H9 (cell line): ENCODE measurements at regions not wholly inside any gene's neighbourhood (a gene's known extent, or its start where the extent isn't known, plus 50 kb on each side); places are given as distances from the start of the nearest gene placed in this dataset.

Experiments
- DNase-seq: peaks from one replicate; pipeline ENCODE4 v3.0.0-alpha.2; 2017
- H2AFZ ChIP-seq: one replicate; pipeline ENCODE4 v1.6.1; 2013; ENCODE audit warnings: mild to moderate bottlenecking, low read length, control low read depth, moderate library complexity
- H2AK5ac ChIP-seq: 2 replicates; pipeline ENCODE4 v1.6.1; 2013; ENCODE audit warnings: low read length, control low read depth, mixed read lengths; ENCODE audit not compliant: insufficient read length
- H2BK120ac ChIP-seq: one replicate; pipeline ENCODE4 v1.6.1; 2013; ENCODE audit warnings: low read depth, mild to moderate bottlenecking, low read length, control low read depth, inconsistent platforms; ENCODE audit not compliant: poor library complexity, severe bottlenecking
- H2BK12ac ChIP-seq: 2 replicates; pipeline ENCODE4 v1.6.1; 2013; ENCODE audit warnings: low read length, control low read depth, mixed read lengths, low read depth; ENCODE audit not compliant: insufficient read length
- H2BK15ac ChIP-seq: 2 replicates; pipeline ENCODE4 v1.6.1; 2013; ENCODE audit warnings: low read depth, low read length, control low read depth
- H2BK20ac ChIP-seq: one replicate; pipeline ENCODE4 v1.6.1; 2013; ENCODE audit warnings: low read depth, mild to moderate bottlenecking, low read length, control low read depth, inconsistent platforms; ENCODE audit not compliant: poor library complexity, severe bottlenecking
- H2BK5ac ChIP-seq: 2 replicates; pipeline ENCODE4 v1.6.1; 2013; ENCODE audit warnings: low read length, control low read depth, mixed read lengths; ENCODE audit not compliant: insufficient read length
- H3K14ac ChIP-seq: 2 replicates; pipeline ENCODE4 v1.6.1; 2013; ENCODE audit warnings: low read length, control low read depth; ENCODE audit not compliant: insufficient read depth
- H3K18ac ChIP-seq: 2 replicates; pipeline ENCODE4 v1.6.1; 2013; ENCODE audit warnings: low read depth, mild to moderate bottlenecking, mixed read lengths, low read length, control low read depth; ENCODE audit not compliant: insufficient read length
- H3K23ac ChIP-seq: 2 replicates; pipeline ENCODE4 v1.6.1; 2013; ENCODE audit warnings: low read length, control low read depth, mixed read lengths, low read depth; ENCODE audit not compliant: insufficient read length
- H3K23me2 ChIP-seq: 2 replicates; pipeline ENCODE4 v1.6.1; 2013; ENCODE audit warnings: low read depth, mild to moderate bottlenecking, mixed read lengths, low read length, control low read depth; ENCODE audit not compliant: insufficient read length, poor library complexity, severe bottlenecking
- H3K27ac ChIP-seq: 2 replicates; pipeline ENCODE4 v1.5.1; 2013; ENCODE audit warnings: low read length, control low read depth, mixed read lengths, low read depth; ENCODE audit not compliant: insufficient read length
- H3K27me3 ChIP-seq: 2 replicates; pipeline ENCODE4 v1.6.1; 2013; ENCODE audit warnings: low read length, control low read depth, inconsistent platforms; ENCODE audit not compliant: insufficient read depth
- H3K4ac ChIP-seq: 2 replicates; pipeline ENCODE4 v1.6.1; 2013; ENCODE audit warnings: low read depth, mild to moderate bottlenecking, control low read depth, inconsistent platforms, low read length, moderate library complexity
- H3K4me1 ChIP-seq: 2 replicates; pipeline ENCODE4 v1.6.1; 2013; ENCODE audit warnings: low read length, control low read depth, inconsistent platforms; ENCODE audit not compliant: insufficient read depth
- H3K4me2 ChIP-seq: 2 replicates; pipeline ENCODE4 v1.6.1; 2013; ENCODE audit warnings: low read length, control low read depth, mixed read lengths; ENCODE audit not compliant: insufficient read length, insufficient read depth
- H3K56ac ChIP-seq: 2 replicates; pipeline ENCODE4 v1.6.1; 2013; ENCODE audit warnings: low read depth, mild to moderate bottlenecking, mixed read lengths, low read length, control low read depth; ENCODE audit not compliant: insufficient read length
- H3K79me1 ChIP-seq: 2 replicates; pipeline ENCODE4 v1.6.1; 2013; ENCODE audit warnings: low read depth, mild to moderate bottlenecking, moderate library complexity, low read length, control low read depth, inconsistent platforms; ENCODE audit not compliant: insufficient read depth, poor library complexity, severe bottlenecking
- H3K79me2 ChIP-seq: 2 replicates; pipeline ENCODE4 v1.6.1; 2013; ENCODE audit warnings: low read length, control low read depth, inconsistent platforms; ENCODE audit not compliant: insufficient read depth
- H3K9ac ChIP-seq: 2 replicates; pipeline ENCODE4 v1.6.1; 2013; ENCODE audit warnings: low read length, control low read depth, mixed read lengths; ENCODE audit not compliant: insufficient read length; ENCODE audit errors: extremely low read depth
- H3K9me3 ChIP-seq: one replicate; pipeline ENCODE4 v1.6.1; 2013; ENCODE audit warnings: low read depth, low read length, inconsistent platforms; ENCODE audit not compliant: control insufficient read depth
- H3T11ph ChIP-seq: one replicate; pipeline ENCODE4 v1.6.1; 2013; ENCODE audit warnings: mild to moderate bottlenecking, low read length, control low read depth, inconsistent platforms
- H4K20me1 ChIP-seq: one replicate; pipeline ENCODE4 v1.6.1; 2013; ENCODE audit not compliant: control insufficient read depth, insufficient read length, insufficient read depth
- H4K5ac ChIP-seq: 2 replicates; pipeline ENCODE4 v1.6.1; 2013; ENCODE audit warnings: low read depth, mild to moderate bottlenecking, mixed read lengths, low read length, control low read depth; ENCODE audit not compliant: insufficient read length
- H4K8ac ChIP-seq: replicated peaks from 2 replicates; pipeline ENCODE4 v1.6.1; 2013; ENCODE audit warnings: low read length, control low read depth, mixed read lengths, low read depth; ENCODE audit not compliant: insufficient read length
- H4K91ac ChIP-seq: 2 replicates; pipeline ENCODE4 v1.6.1; 2013; ENCODE audit warnings: low read depth, mild to moderate bottlenecking, moderate library complexity, mixed read lengths, low read length, control low read depth; ENCODE audit not compliant: insufficient read length
- H3K27ac Mint-ChIP-seq, 3 experiments: 2 replicates in 2 of 3; 3 replicates in 1 of 3; pipeline ENCODE4 v1.8.0; 2020 to 2021; ENCODE audit warnings: mixed read lengths in 3 of 3, mild to moderate bottlenecking in 1 of 3, moderate library complexity in 1 of 3
- H3K27me3 Mint-ChIP-seq: 2 replicates; pipeline ENCODE4 v1.8.0; 2021; ENCODE audit warnings: low read depth, mild to moderate bottlenecking, moderate library complexity, mixed read lengths
- H3K36me3 Mint-ChIP-seq, 3 experiments: 2 replicates in 2 of 3; 3 replicates in 1 of 3; pipeline ENCODE4 v1.8.0; 2020 to 2021; ENCODE audit warnings: low read depth in 3 of 3, mixed read lengths in 3 of 3; ENCODE audit not compliant: insufficient read depth in 1 of 3
- H3K4me1 Mint-ChIP-seq, 2 experiments: 2 replicates each; pipeline ENCODE4 v1.8.0; 2020; ENCODE audit warnings: mixed read lengths in 2 of 2
- H3K4me3 Mint-ChIP-seq, 2 experiments: 2 replicates in 1 of 2; 3 replicates in 1 of 2; pipeline ENCODE4 v1.8.0; 2020 to 2021; ENCODE audit warnings: mild to moderate bottlenecking in 2 of 2, mixed read lengths in 2 of 2, moderate library complexity in 1 of 2
- H3K9me3 Mint-ChIP-seq, 2 experiments: 2 replicates in 1 of 2; 3 replicates in 1 of 2; pipeline ENCODE4 v1.8.0; 2020; ENCODE audit warnings: mild to moderate bottlenecking in 2 of 2, mixed read lengths in 2 of 2, moderate library complexity in 1 of 2
- CTCF ChIP-seq: fragments of 200-600 bp; sonication (generic); conservative IDR thresholded peaks from 3 replicates; pipeline ENCODE4 v1.8.0; 2021; ENCODE audit warnings: antibody characterized with exemption, mild to moderate bottlenecking
- WGBS: extraction: QIAGEN DNeasy Blood & Tissue Kit; methylation state at CpG from one replicate; pipeline ENCODE4 v1.1.7; 2013; ENCODE audit warnings: missing lambda C conversion rate, low lambda C conversion rate, mixed read lengths; ENCODE audit not compliant: insufficient read length; ENCODE audit errors: extremely low coverage; 5-methylcytosine and 5-hydroxymethylcytosine counted together

DNA sequence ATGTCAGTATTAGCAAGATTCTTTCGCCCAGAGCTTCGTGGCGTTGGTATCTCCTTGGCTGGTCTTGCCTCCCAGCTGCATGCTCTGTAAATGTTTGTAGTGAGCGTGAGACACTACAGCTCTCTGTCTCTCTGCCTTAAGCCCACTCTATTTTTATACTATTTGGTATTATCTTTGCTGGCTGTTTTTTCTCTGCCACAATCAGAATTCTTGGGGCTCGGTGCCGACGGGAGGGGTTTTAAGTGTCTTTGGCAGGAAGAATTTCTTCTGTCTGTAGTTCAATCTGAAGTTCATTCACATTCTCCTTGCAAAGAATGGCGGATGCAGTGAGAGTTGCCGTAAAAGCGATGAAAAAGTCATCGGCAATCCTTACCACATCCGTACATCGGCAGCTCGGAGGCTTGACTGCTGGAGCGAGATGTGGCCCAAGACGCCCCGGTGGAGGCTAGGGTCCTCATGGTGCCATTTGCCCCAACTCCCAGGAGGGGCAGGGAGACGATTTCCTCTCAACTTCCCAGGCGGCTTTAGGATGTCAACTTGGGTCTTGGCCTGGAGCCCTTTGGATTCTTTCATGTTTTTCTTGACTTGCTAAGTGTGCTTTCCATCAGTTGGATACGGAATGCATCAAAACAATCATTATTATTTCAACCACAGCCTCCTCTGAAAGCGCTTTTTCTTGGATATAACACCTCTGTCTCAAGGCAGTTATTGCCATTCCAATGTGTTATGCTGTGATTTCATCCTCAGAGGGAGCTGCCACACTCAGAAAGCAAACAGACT is 132.3 kb upstream of the SDK2 start:
- H3K27ac ChIP-seq = no peak overlapping the region
- H4K91ac ChIP-seq = no peak overlapping the region
- H3K4ac ChIP-seq = no peak overlapping the region
- H3K4me2 ChIP-seq = no peak overlapping the region
- H2BK20ac ChIP-seq = no peak overlapping the region
- no peak overlapping the region for H3K9ac ChIP-seq
- H2BK15ac ChIP-seq = no peak overlapping the region
- no peak overlapping the region for H2AFZ ChIP-seq
- no peaks in the 10 kb centered on the region for H3K27me3 ChIP-seq
- peaks cover 9 to 11% of the 10 kb centered on the region in 2 experiments for H3K4me1 Mint-ChIP-seq
- H3K23ac ChIP-seq = no peak overlapping the region
- no peaks in the 10 kb centered on the region for H4K20me1 ChIP-seq
- no peak overlapping the region for H3K27ac Mint-ChIP-seq
- no peak overlapping the region for H3K14ac ChIP-seq
- no peak overlapping the region for H2AK5ac ChIP-seq
- H2BK5ac ChIP-seq = no peak overlapping the region
- H3K23me2 ChIP-seq = no peaks in the 10 kb centered on the region
- H3K4me1 ChIP-seq = no peaks in the 10 kb centered on the region
- H4K5ac ChIP-seq = no peak overlapping the region
- no peaks in the 10 kb centered on the region for H3K79me2 ChIP-seq
- peaks cover 2 to 16% (median 6%) of the 10 kb centered on the region in 3 experiments; a peak in 5 of 7 replicates for H3K36me3 Mint-ChIP-seq
- H2BK12ac ChIP-seq = no peak overlapping the region
- no CpG with 5 or more reads among the region's 21 CpGs for WGBS
- H2BK120ac ChIP-seq = no peak overlapping the region
- no peak overlapping the region for H4K8ac ChIP-seq
- peaks cover 25 to 36% of the 10 kb centered on the region in 2 experiments for H3K9me3 Mint-ChIP-seq
- H3K79me1 ChIP-seq = no peaks in the 10 kb centered on the region
- H3K18ac ChIP-seq = no peak overlapping the region
- no peak for TF ChIP-seq CTCF
- no peak overlapping the region for H3K4me3 Mint-ChIP-seq
- H3T11ph ChIP-seq = no peak overlapping the region
- H3K56ac ChIP-seq = no peak overlapping the region
- H3K27me3 Mint-ChIP-seq = peaks cover 31% of the 10 kb centered on the region
- no peak for DNase-seq
- no peaks in the 10 kb centered on the region for H3K9me3 ChIP-seq
